GM19324 (cell line): ENCODE measurements at regions not wholly inside any gene's neighbourhood (a gene's known extent, or its start where the extent isn't known, plus 50 kb on each side); places are given as distances from the start of the nearest gene placed in this dataset.

ENCODE experiments used
- ATAC-seq: cut with Tn5 transposase; IDR thresholded peaks from one replicate; pipeline ENCODE4 v1.9.1; 2021; ENCODE audit warnings: mild to moderate bottlenecking, moderate library complexity; ENCODE audit not compliant: unreplicated experiment, low FRiP score

DNA sequence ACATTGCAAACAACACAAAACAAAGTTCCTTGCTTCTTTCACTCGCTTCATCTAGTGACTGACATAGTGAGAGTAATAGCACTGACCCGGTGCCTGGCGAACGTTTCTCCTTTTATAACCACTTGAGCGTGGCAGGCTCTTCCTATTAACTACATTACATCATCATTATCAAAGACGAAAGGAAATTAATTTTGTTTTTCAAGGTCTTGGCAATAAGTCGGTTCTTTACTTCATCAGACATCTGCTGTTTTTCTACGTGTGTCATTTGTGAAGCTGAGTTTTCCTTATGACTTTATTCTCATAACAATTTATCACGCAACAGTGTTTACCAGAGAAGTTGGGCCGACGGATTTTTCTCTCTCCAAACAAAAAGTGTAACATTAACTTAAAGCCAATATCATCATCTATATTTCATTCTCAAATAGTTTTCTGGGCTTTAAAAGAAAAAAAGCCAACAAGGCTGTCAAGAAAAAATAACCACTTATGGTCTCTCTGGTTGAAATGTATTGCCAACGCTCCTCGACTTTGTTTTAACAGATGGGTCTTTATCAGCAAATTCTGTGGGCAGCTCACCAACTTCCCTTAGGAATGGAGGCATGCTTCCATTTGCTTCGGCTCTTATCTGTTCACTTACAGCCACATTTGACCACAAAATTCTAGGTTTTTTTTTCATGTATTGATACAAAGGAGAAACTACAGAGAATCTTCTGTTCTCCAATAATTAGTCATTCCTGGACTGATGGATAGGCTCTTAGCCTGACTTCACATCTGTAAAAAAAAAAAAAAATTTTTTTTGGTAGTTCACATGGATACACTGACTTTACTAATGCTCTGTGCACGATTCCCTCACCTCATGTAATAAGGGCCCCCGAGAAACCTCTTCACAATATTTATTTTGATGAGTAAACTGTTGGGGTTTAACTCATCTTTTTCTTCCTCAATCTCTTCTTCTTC is 97.1 kb upstream of the CDKN3 start:
- ATAC-seq, result no peak

DNA sequence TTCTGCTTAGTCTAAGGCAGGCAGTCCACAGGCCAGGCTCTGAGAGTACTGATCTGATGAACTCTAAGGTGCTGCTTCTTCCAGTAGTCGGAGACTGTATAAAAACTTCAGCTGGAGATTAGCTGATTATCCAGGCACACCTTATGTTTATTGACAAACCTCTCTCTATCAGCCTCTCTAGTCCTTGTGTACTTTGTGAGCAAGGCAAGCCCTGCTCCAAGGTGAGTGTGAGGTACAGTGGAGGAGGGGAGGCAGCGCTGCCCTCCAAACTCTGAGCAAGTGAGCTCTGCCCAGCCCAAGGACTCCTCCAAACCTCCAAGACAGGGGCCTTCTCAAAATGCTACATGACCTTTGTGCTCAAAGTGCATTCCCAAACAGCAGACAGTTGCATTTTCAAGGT is 95.9 kb upstream of the CDKN3 start:
- no peak for ATAC-seq

GRCh38 chr14:54301359-54301758 is 95.4 kb upstream of the CDKN3 start:
- no peak for ATAC-seq

DNA sequence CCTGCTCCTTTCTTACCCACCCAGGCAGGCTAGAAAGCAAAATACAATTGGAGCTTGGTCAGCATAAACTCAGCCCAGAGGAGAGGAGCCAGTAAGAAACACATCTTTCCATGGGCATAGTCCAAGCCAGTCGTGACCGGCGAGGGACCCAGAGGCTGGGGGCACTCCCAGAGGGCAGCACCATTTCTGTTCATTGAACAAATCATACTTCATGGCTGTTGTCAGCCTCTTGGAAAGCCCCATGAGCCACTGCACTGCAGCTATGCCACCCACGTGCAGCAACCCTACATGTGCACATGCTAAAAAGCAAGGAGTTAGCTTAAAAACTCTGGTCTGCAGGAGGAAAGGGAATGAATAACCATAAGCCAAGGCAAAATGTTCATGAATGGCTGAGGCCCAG is 90.0 kb upstream of the CDKN3 start:
- ATAC-seq, result no peak

- no peak for ATAC-seq
These were observed 87.2 kb upstream of the CDKN3 start for GRCh38 chr14:54309615-54310014.

DNA sequence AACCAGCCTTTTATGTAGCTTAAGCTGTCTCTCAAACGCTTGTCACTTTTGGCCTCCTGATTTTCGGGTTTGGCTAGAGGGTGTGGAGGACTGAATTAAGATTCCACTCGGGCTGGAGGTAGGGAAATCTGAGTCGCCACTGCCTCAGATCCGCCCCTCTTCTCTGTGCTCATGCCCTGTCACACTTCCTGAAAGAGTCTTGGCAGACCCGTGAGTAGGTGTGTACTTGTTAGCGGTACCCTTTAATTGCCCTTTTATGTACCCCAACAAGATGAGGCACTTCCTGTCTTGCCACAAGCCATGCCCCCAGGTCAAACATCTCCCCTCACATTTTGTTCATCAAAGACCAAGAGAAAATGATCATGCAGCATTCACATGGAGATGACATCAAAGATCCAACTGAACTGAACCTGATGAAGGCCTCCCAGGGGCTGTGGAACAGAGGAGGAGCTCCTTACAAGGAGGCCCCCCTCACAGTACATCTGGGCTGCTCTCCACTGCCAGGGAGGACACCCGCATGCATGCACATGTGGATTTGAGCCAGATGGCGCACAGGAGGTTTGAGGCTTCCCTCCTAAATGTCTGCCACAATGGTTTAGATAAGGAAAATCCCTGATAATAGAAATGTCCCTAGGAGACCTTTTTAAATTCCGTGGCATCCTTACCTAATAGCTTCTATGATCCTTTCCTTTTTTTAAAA is 86.5 kb upstream of the CDKN3 start:
- ATAC-seq, result no peak

DNA sequence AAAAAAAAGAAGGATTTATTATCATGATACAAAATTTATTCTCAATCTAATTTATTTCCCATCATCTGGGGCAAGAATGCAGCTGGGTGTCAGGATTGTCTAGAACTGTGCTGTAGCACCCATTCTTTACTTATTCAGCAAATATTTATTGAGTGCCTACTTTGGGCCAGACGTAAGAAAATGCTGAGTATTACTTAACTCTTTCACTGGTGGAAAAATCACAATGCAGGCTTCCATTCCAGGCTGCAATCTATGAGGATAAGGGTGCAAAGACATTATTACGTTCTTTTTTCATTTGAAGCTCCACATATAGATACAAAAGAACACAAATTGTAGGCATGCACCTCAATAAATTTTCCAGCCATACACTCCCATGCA is 86.0 kb upstream of the CDKN3 start:
- ATAC-seq, result no peak

DNA sequence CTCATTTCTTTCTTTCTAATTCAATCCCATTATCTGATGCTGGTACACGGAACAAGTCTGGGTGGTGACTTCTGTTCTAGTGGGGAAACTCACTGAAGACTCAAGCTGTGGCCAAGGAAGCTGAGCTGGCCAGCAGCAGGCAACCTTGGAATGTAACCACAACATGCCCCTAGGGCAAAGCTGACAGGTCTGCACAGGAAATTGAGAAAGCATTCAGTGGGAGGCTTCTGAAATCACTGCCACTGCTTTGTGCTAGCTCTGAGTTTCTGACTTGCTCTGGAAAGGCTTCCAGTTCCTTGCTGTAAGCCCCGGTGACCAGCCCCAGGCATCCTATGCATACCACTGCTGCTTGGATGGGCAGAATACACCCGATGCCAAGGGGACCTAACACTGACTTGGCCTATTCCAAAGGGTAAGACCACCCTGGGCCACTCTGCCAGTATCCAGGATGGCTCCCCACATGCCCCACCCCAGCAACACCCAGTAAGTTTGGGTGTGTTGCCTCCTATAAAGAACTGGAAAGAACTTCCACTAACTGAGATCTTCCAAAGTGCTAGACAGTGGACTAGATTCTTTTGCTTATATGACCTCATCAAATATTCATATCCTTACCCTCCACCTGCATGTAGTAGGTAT is 84.5 kb upstream of the CDKN3 start:
- ATAC-seq, result no peak

GRCh38 chr14:54314365-54315104 is 82.3 kb upstream of the CDKN3 start:
- ATAC-seq, result no peak

- no peak for ATAC-seq
These were observed 80.2 kb upstream of the CDKN3 start for GRCh38 chr14:54316652-54317051.

GRCh38 chr14:54317391-54317790 is 79.4 kb upstream of the CDKN3 start:
- no peak for ATAC-seq

DNA sequence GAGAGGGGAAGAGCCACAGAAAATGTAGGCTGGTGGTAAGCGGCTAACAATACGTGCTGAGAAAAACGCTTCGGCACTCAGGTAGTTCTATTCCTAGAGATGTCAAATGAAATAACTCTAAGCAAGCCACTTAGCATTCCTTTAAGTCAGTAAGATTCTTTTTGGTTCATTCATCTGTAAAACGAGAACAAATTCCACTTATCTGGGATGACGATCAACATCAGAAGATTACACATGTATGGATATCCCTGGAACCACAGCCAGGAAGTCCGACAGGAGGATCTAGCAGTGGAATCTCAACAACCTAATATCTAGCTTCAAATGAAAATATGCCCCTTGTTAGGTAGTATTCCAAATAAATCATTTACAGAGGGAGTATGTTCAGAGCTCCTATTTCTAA is 74.6 kb upstream of the CDKN3 start:
- no peak for ATAC-seq

DNA sequence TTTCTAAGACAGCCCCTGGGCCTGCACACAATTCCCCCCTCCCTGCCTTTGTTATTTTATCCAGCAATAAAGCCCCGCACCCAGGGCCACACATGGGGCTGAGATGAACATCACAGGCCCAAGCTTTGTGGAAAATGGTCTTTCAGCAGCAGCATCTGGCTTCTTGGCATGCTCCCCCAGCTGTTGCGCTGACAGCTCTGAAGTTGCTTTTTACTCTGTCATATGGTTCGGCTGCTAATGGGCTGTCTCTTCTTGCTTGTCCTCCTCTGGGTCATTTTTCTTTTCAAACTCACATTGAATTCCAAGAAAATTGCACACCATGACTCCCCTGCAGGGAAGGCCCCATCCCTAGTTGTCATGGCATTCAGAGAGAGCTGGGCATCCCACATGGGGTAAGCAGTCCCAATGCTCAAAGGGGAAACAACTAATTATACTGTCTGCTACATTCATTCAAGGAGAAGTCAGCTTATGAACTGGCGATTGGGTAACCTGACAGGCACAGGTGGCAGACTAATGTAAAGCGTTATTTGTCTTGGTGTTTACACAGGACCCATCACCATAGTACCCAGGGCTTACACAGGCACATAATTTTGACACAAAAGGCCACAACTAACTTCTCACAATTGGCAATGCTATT is 74.0 kb upstream of the CDKN3 start:
- ATAC-seq, result no peak

GRCh38 chr14:54325766-54326165 is 71.0 kb upstream of the CDKN3 start:
- no peak for ATAC-seq

- ATAC-seq, result peak; percentile 53
These were observed 67.6 kb upstream of the CDKN3 start for GRCh38 chr14:54329082-54329695.

DNA sequence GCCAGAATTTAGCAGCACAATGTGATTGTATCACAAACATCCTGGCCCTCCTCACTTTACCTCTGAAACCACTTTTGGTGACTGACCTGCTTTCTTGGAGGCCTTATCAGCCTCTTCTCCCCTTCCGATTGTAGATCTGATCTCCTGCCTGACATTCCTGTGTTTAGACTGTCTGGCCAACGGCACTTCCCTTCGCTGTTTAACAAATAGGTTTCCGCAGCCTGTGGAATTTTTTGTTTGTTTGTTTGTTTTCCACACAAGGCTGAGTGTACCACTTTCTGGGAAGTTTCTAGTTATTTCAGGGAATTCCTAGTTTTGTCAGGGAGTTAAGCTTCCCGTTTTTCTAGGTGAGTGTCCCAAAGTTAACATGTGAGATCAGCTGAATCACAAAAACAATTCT is 65.9 kb upstream of the CDKN3 start:
- ATAC-seq, result no peak

DNA sequence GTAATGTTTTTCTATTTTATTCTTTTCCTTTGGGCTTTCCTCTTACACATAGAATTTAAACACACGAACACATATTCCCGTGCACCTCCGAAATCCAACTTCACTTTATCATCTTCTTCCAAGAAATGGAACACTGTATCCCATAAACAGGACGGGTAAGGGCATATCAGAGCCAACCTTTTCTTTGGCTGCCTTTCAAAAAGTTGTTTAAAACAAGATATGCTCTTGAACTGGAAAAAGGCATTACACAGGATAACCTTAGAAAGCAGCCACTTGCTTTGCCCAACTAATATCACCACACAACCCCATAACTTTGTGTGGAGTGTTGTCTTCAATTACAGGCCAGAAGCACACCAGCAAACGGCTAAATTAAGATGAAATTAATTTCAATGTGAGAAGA is 65.3 kb upstream of the CDKN3 start:
- no peak for ATAC-seq

GRCh38 chr14:54332490-54332889 is 64.3 kb upstream of the CDKN3 start:
- ATAC-seq, result no peak

- ATAC-seq, result no peak
These were observed 63.3 kb upstream of the CDKN3 start for GRCh38 chr14:54333511-54333910.
